Activated CD8-positive, alpha-beta T cell treated with anti-CD3 and anti-CD28 coated beads for 36 hours (primary cell): ENCODE measurements at regions not wholly inside any gene's neighbourhood (a gene's known extent, or its start where the extent isn't known, plus 50 kb on each side); places are given as distances from the start of the nearest gene placed in this dataset.

Experiments used
- ATAC-seq: fragments of 200-7000 bp; cut with Tn5 transposase; one replicate; pipeline ENCODE4 v1.10.0; 2021; ENCODE audit warnings: mild to moderate bottlenecking, moderate library complexity
- CTCF ChIA-PET: fragments of 350-600 bp; sonication (Branson Sonifier 250); formaldehyde crosslinking; loops from one replicate; lab custom pipeline; 2021; ENCODE audit warnings: antibody characterized with exemption; lab: Charles Lee
- POLR2A ChIA-PET: fragments of 350-600 bp; sonication (Branson Sonifier 250); formaldehyde crosslinking; loops from one replicate; lab custom pipeline; 2021; ENCODE audit warnings: antibody characterized with exemption; lab: Charles Lee
- DNase-seq: peaks from one replicate; pipeline ENCODE4 v3.0.0-alpha.2; 2020
- H3K27ac Mint-ChIP-seq: one replicate; pipeline ENCODE4 v1.8.0; 2021; ENCODE audit warnings: mild to moderate bottlenecking, mixed read lengths
- H3K27me3 Mint-ChIP-seq: one replicate; pipeline ENCODE4 v1.8.0; 2021; ENCODE audit warnings: mixed read lengths
- H3K36me3 Mint-ChIP-seq: one replicate; pipeline ENCODE4 v1.8.0; 2021; ENCODE audit warnings: low read depth, mixed read lengths
- H3K4me1 Mint-ChIP-seq: one replicate; pipeline ENCODE4 v1.8.0; 2021; ENCODE audit warnings: low read depth, mixed read lengths
- H3K4me3 Mint-ChIP-seq: one replicate; pipeline ENCODE4 v1.8.0; 2021; ENCODE audit warnings: mild to moderate bottlenecking, moderate library complexity, mixed read lengths
- H3K9me3 Mint-ChIP-seq: one replicate; pipeline ENCODE4 v1.8.0; 2021; ENCODE audit warnings: mixed read lengths
- CTCF ChIP-seq: fragments of 200-600 bp; IDR thresholded peaks from one replicate; pipeline ENCODE4 v1.8.0; 2022; ENCODE audit warnings: antibody characterized with exemption, mild to moderate bottlenecking
- intact Hi-C: fragments of 100-400 bp; cut with micrococcal nuclease; formaldehyde crosslinking; loops from one replicate; pipeline ENCODE4 v1.10.0; 2022

GRCh38 chr18:40917056-40917455, 1038.0 kb upstream of the PIK3C3 start:
- Mint-ChIP-seq H3K36me3 (no peaks in the 10 kb centered on the region), H3K27ac (no peak overlapping the region), H3K9me3 (peaks cover 6% of the 10 kb centered on the region), H3K4me3 (no peak overlapping the region), H3K27me3 (no peaks in the 10 kb centered on the region), H3K4me1 (no peaks in the 10 kb centered on the region)
- ATAC-seq (no peak), DNase-seq (no peak)
- intact Hi-C loops = no loop called here
- TF ChIP-seq CTCF = no peak
- POLR2A ChIA-PET = no interaction called here
- CTCF ChIA-PET = no interaction called here

GRCh38 chr18:40915724-40916123, 1039.3 kb upstream of the PIK3C3 start:
- H3K9me3 Mint-ChIP-seq = peaks cover 6% of the 10 kb centered on the region
- H3K27ac Mint-ChIP-seq = no peak overlapping the region
- ChIA-PET CTCF (no interaction called here), POLR2A (no interaction called here)
- H3K27me3 Mint-ChIP-seq = no peaks in the 10 kb centered on the region
- H3K4me1 Mint-ChIP-seq = no peaks in the 10 kb centered on the region
- DNase-seq = no peak
- H3K36me3 Mint-ChIP-seq = no peaks in the 10 kb centered on the region
- ATAC-seq = no peak
- no peak overlapping the region for H3K4me3 Mint-ChIP-seq
- intact Hi-C loops = no loop called here
- no peak for TF ChIP-seq CTCF

GRCh38 chr18:40911582-40912254, 1043.3 kb upstream of the PIK3C3 start:
- no peaks in the 10 kb centered on the region for H3K27me3 Mint-ChIP-seq
- H3K36me3 Mint-ChIP-seq = no peaks in the 10 kb centered on the region
- peaks cover 6% of the 10 kb centered on the region for H3K9me3 Mint-ChIP-seq
- TF ChIP-seq CTCF = no peak
- ChIA-PET POLR2A (no interaction called here), CTCF (no interaction called here)
- no peak for ATAC-seq
- H3K4me1 Mint-ChIP-seq = no peaks in the 10 kb centered on the region
- intact Hi-C loops = no loop called here
- H3K27ac Mint-ChIP-seq = no peak overlapping the region
- DNase-seq = no peak
- H3K4me3 Mint-ChIP-seq = no peak overlapping the region

- no peak overlapping the region for H3K4me3 Mint-ChIP-seq
- no peak for ATAC-seq
- H3K36me3 Mint-ChIP-seq = no peaks in the 10 kb centered on the region
- H3K27ac Mint-ChIP-seq = no peak overlapping the region
- TF ChIP-seq CTCF = no peak
- POLR2A ChIA-PET = no interaction called here
- no peak for DNase-seq
- H3K4me1 Mint-ChIP-seq = no peaks in the 10 kb centered on the region
- no peaks in the 10 kb centered on the region for H3K27me3 Mint-ChIP-seq
- peaks cover 5% of the 10 kb centered on the region for H3K9me3 Mint-ChIP-seq
- intact Hi-C loops = no loop called here
- CTCF ChIA-PET = no interaction called here
These were observed 1044.0 kb upstream of the PIK3C3 start for GRCh38 chr18:40911041-40911440.

GRCh38 chr18:40907842-40908241, 1047.2 kb upstream of the PIK3C3 start:
- CTCF ChIA-PET = no interaction called here
- Mint-ChIP-seq H3K9me3 (no peaks in the 10 kb centered on the region), H3K36me3 (no peaks in the 10 kb centered on the region), H3K4me1 (no peaks in the 10 kb centered on the region), H3K27me3 (no peaks in the 10 kb centered on the region), H3K27ac (no peak overlapping the region), H3K4me3 (no peak overlapping the region)
- DNase-seq (no peak), ATAC-seq (no peak)
- TF ChIP-seq CTCF = no peak
- intact Hi-C loops = no loop called here
- POLR2A ChIA-PET = no interaction called here
